Mesenchymal stem cell (in vitro differentiated cells and primary cell): ENCODE measurements at regions not wholly inside any gene's neighbourhood (a gene's known extent, or its start where the extent isn't known, plus 50 kb on each side); places are given as distances from the start of the nearest gene placed in this dataset.
A peak's percentile ranks its signal among the peaks of the same experiment; 100 is the strongest.

Experiments
- DNase-seq: peaks from one replicate; pipeline ENCODE4 v3.0.0-alpha.2; 2013
- H2AFZ ChIP-seq: one replicate; pipeline ENCODE4 v1.6.1; 2013; ENCODE audit warnings: low read depth, mild to moderate bottlenecking, control low read depth, inconsistent platforms, low read length, moderate library complexity
- H2AK5ac ChIP-seq: 2 replicates; pipeline ENCODE4 v1.6.1; 2013; ENCODE audit warnings: low read length, moderate library complexity, mild to moderate bottlenecking, inconsistent platforms; ENCODE audit not compliant: severe bottlenecking
- H2BK120ac ChIP-seq: one replicate; pipeline ENCODE4 v1.6.1; 2013; ENCODE audit warnings: low read depth, mild to moderate bottlenecking, inconsistent platforms, low read length, moderate library complexity
- H2BK12ac ChIP-seq, 2 experiments: one replicate each; pipeline ENCODE4 v1.6.1; 2013; ENCODE audit warnings: inconsistent platforms in 2 of 2, low read length in 2 of 2, mild to moderate bottlenecking in 2 of 2, moderate library complexity in 2 of 2, control low read depth in 1 of 2
- H2BK15ac ChIP-seq: one replicate; pipeline ENCODE4 v1.6.1; 2013; ENCODE audit warnings: mild to moderate bottlenecking, low read depth, inconsistent platforms; ENCODE audit not compliant: poor library complexity, severe bottlenecking
- H2BK5ac ChIP-seq: 2 replicates; pipeline ENCODE4 v1.6.1; 2013; ENCODE audit warnings: low read depth, mild to moderate bottlenecking, low read length, control low read depth, inconsistent platforms; ENCODE audit not compliant: poor library complexity, severe bottlenecking
- H3K14ac ChIP-seq, 2 experiments: one replicate each; pipeline ENCODE4 v1.6.1; 2013; ENCODE audit warnings: inconsistent platforms in 2 of 2, low read length in 2 of 2, control low read depth in 1 of 2, mild to moderate bottlenecking in 1 of 2, moderate library complexity in 1 of 2
- H3K18ac ChIP-seq, 2 experiments: one replicate each; pipeline ENCODE4 v1.6.1; 2013; ENCODE audit warnings: inconsistent platforms in 2 of 2, low read length in 2 of 2, control low read depth in 1 of 2, low read depth in 1 of 2, mild to moderate bottlenecking in 1 of 2
- H3K23ac ChIP-seq, 2 experiments: one replicate each; pipeline ENCODE4 v1.6.1; 2013; ENCODE audit warnings: inconsistent platforms in 2 of 2, low read length in 2 of 2, mild to moderate bottlenecking in 2 of 2, moderate library complexity in 2 of 2, control low read depth in 1 of 2
- H3K27ac ChIP-seq: 2 replicates; pipeline ENCODE4 v1.5.1; 2013; ENCODE audit warnings: mild to moderate bottlenecking, moderate library complexity, low read length, control low read depth, inconsistent platforms; ENCODE audit not compliant: poor library complexity, severe bottlenecking
- H3K27me3 ChIP-seq, 2 experiments: 2 replicates each; pipeline versions ENCODE4 v1.6.1 to v1.7.0; 2013; ENCODE audit warnings: low read length in 2 of 2, mild to moderate bottlenecking in 2 of 2, moderate library complexity in 2 of 2, control low read depth in 1 of 2, inconsistent platforms in 1 of 2; ENCODE audit not compliant: control insufficient read depth in 1 of 2, insufficient read depth in 1 of 2
- H3K36me3 ChIP-seq, 2 experiments: 2 replicates each; pipeline versions ENCODE4 v1.6.1 to v1.7.0; 2013; ENCODE audit warnings: low read length in 2 of 2, control low read depth in 1 of 2, inconsistent platforms in 1 of 2, low read depth in 1 of 2, mild to moderate bottlenecking in 1 of 2; ENCODE audit not compliant: insufficient read depth in 2 of 2, control insufficient read depth in 1 of 2
- H3K4ac ChIP-seq, 2 experiments: one replicate each; pipeline ENCODE4 v1.6.1; 2013; ENCODE audit warnings: inconsistent platforms in 2 of 2, low read length in 2 of 2, mild to moderate bottlenecking in 2 of 2, moderate library complexity in 2 of 2, control low read depth in 1 of 2, low read depth in 1 of 2
- H3K4me1 ChIP-seq: 2 replicates; pipeline ENCODE4 v1.6.1; 2013; ENCODE audit warnings: low read depth, low read length, control low read depth; ENCODE audit not compliant: control insufficient read depth, insufficient read depth
- H3K4me2 ChIP-seq: 2 replicates; pipeline ENCODE4 v1.6.1; 2013; ENCODE audit warnings: low read length, mild to moderate bottlenecking, inconsistent platforms; ENCODE audit not compliant: poor library complexity, severe bottlenecking
- H3K4me3 ChIP-seq, 2 experiments: 2 replicates each; pipeline versions ENCODE4 v1.5.1 to v1.7.0; 2013; ENCODE audit warnings: low read length in 2 of 2, mild to moderate bottlenecking in 2 of 2, control low read depth in 1 of 2, low read depth in 1 of 2; ENCODE audit not compliant: insufficient read depth in 1 of 2
- H3K79me1 ChIP-seq: replicated peaks from 2 replicates; pipeline ENCODE4 v1.6.1; 2013; ENCODE audit warnings: mild to moderate bottlenecking, control low read depth, low read length, inconsistent platforms; ENCODE audit not compliant: poor library complexity, severe bottlenecking
- H3K9ac ChIP-seq: 2 replicates; pipeline ENCODE4 v1.7.0; 2013; ENCODE audit warnings: mild to moderate bottlenecking, low read length, moderate library complexity
- H3K9me3 ChIP-seq: 2 replicates; pipeline ENCODE4 v1.7.0; 2013; ENCODE audit warnings: mild to moderate bottlenecking, low read length; ENCODE audit not compliant: control insufficient read depth
- H4K8ac ChIP-seq: one replicate; pipeline ENCODE4 v1.6.1; 2013; ENCODE audit warnings: inconsistent platforms, mild to moderate bottlenecking, low read length, moderate library complexity
- H4K91ac ChIP-seq: one replicate; pipeline ENCODE4 v1.6.1; 2013; ENCODE audit warnings: mild to moderate bottlenecking, low read length, inconsistent platforms
- WGBS: methylation state at CpG from one replicate; pipeline ENCODE4 v1.1.7; 2013; ENCODE audit warnings: mixed read lengths; 5-methylcytosine and 5-hydroxymethylcytosine counted together

GRCh38 chr11:111185266-111185665, 60.3 kb upstream of the POU2AF2 start:
- Histone ChIP-seq H2BK12ac (no peak overlapping the region), H3K9ac (peak overlapping the region; percentile 39), H4K91ac (no peak overlapping the region), H3K79me1 (no peaks in the 10 kb centered on the region), H3K4me2 (no peak overlapping the region), H2BK15ac (no peak overlapping the region), H3K9me3 (no peaks in the 10 kb centered on the region), H4K8ac (no peak overlapping the region), H3K36me3 (no peaks in the 10 kb centered on the region), H3K23ac (no peak overlapping the region), H2BK5ac (no peak overlapping the region), H3K4me3 (no peak overlapping the region), H3K4ac (no peak overlapping the region), H3K27me3 (no peaks in the 10 kb centered on the region), H3K27ac (no peak overlapping the region), H3K4me1 (no peaks in the 10 kb centered on the region), H2AFZ (no peak overlapping the region), H3K18ac (no peak overlapping the region), H2BK120ac (no peak overlapping the region), H3K14ac (no peak overlapping the region), H2AK5ac (no peak overlapping the region)
- WGBS, result 44% methylated on average over 2 of the region's 2 CpGs
- peak; percentile 8 for DNase-seq

GRCh38 chr11:111183706-111184105, 61.8 kb upstream of the POU2AF2 start:
- H2BK12ac ChIP-seq, result no peak overlapping the region
- H3K9me3 ChIP-seq, result no peaks in the 10 kb centered on the region
- no peak overlapping the region for H2BK120ac ChIP-seq
- no peak overlapping the region for H3K4ac ChIP-seq
- H3K79me1 ChIP-seq, result no peaks in the 10 kb centered on the region
- no peak overlapping the region for H3K4me3 ChIP-seq
- H4K8ac ChIP-seq, result no peak overlapping the region
- no peak overlapping the region for H2AK5ac ChIP-seq
- H3K9ac ChIP-seq, result no peak overlapping the region
- no peak overlapping the region for H3K23ac ChIP-seq
- no peaks in the 10 kb centered on the region for H3K27me3 ChIP-seq
- no peak overlapping the region for H2BK5ac ChIP-seq
- no peak for DNase-seq
- H3K14ac ChIP-seq, result no peak overlapping the region
- no peak overlapping the region for H3K18ac ChIP-seq
- no peaks in the 10 kb centered on the region for H3K4me1 ChIP-seq
- no peak overlapping the region for H3K27ac ChIP-seq
- no peak overlapping the region for H4K91ac ChIP-seq
- H2AFZ ChIP-seq, result no peak overlapping the region
- H3K36me3 ChIP-seq, result no peaks in the 10 kb centered on the region
- no peak overlapping the region for H2BK15ac ChIP-seq
- no peak overlapping the region for H3K4me2 ChIP-seq

DNA sequence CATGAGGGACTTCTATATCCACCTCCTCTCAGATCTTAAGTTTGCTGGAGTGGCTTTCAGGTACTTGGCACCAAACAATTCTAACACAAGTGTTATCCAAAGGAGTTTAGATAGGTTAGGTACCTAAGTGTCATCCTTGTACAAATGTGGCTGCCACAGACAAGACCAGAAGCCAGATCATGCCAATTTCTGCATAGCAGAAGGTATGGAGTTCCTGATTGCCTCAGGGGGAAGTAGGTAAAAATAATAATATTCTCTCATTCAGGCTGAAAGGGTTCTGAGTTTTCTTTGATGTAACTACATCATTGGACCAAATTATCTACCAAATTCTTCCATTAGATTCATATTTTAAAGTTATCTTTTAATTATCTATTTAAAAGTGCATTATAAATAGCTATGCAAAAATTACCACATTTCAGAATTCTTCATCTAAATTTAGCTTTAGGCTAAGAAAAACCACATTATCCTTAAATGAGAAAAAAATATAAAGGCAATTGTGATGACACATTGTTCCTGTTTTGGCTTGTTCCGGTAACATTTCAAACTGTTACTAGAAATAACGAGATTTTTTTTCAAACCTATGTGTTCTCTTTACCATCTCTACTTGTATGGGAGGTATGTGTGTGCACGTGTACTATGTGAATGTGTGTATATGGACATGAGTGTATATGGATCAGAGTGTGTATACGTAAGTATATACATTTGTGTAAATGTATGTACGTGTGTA, 66.2 kb upstream of the POU2AF2 start:
- WGBS, result 72% methylated on average over 5 of the region's 5 CpGs

DNA sequence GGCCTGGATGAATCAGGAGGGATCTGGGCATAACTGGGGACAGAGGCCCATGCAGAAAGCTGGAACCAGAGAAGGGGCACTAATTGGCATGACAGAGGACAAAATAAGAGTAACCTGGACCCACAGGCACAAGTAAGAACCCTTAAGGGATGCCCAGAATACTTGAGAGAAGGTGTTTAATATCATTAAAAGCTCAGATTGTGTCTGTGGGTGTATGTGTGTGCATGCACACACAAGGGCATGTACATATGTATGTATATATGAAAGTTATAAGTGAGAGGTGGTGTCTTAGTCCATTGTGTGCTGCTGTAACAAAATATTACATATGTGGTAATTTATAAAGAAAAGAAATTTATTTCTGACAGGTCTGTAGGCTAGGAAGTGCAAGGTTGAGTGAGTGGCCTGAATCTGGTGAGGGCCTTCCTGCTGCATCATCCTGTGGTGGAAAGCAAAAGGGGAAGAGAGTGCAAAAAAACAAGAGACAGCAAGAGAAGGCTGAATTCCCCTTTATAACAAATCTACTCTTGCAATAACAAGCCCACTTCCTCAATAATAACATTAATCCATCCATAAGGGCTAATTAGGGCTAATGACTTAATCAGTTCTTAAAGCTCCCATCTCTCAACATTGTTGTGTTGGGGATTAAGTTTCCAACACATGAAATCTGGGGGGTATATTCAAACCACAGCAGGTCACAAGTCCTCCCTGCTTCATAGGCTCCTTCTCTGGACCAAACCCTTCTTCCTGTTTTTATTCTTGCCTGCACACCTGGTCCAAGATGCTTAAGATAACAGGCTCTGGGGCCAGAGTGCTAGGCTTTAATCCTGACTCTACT, 68.3 kb upstream of the POU2AF2 start:
- H3K36me3 ChIP-seq, result no peaks in the 10 kb centered on the region
- H2AFZ ChIP-seq, result no peak overlapping the region
- H3K4me2 ChIP-seq, result no peak overlapping the region
- H3K23ac ChIP-seq, result no peak overlapping the region
- no peak for DNase-seq
- H3K79me1 ChIP-seq, result no peaks in the 10 kb centered on the region
- H2BK15ac ChIP-seq, result no peak overlapping the region
- H4K91ac ChIP-seq, result no peak overlapping the region
- no peak overlapping the region for H2BK120ac ChIP-seq
- no peak overlapping the region for H3K14ac ChIP-seq
- H4K8ac ChIP-seq, result no peak overlapping the region
- no peak overlapping the region for H3K27ac ChIP-seq
- no peak overlapping the region for H3K18ac ChIP-seq
- no peak overlapping the region for H2BK12ac ChIP-seq
- no peak overlapping the region for H2AK5ac ChIP-seq
- no peak overlapping the region for H2BK5ac ChIP-seq
- H3K4me1 ChIP-seq, result no peaks in the 10 kb centered on the region
- no peaks in the 10 kb centered on the region for H3K9me3 ChIP-seq
- H3K4ac ChIP-seq, result no peak overlapping the region
- no peak overlapping the region for H3K9ac ChIP-seq
- no peak overlapping the region for H3K4me3 ChIP-seq
- H3K27me3 ChIP-seq, result no peaks in the 10 kb centered on the region

More for the DNA sequence above, 66.2 kb upstream of the POU2AF2 start:
- Histone ChIP-seq H2BK120ac (no peak overlapping the region), H3K36me3 (no peaks in the 10 kb centered on the region), H3K14ac (no peak overlapping the region), H3K4me3 (no peak overlapping the region), H4K91ac (no peak overlapping the region), H2AK5ac (no peak overlapping the region), H3K9me3 (no peaks in the 10 kb centered on the region), H4K8ac (no peak overlapping the region), H3K27me3 (no peaks in the 10 kb centered on the region), H3K18ac (no peak overlapping the region), H3K23ac (no peak overlapping the region), H2BK5ac (no peak overlapping the region), H3K27ac (no peak overlapping the region), H2BK15ac (no peak overlapping the region), H3K9ac (no peak overlapping the region), H2AFZ (no peak overlapping the region), H3K4me2 (no peak overlapping the region), H3K4me1 (no peaks in the 10 kb centered on the region), H2BK12ac (no peak overlapping the region), H3K4ac (no peak overlapping the region), H3K79me1 (no peaks in the 10 kb centered on the region)
- no peak for DNase-seq
